HK-2 (cell line): ENCODE measurements at regions not wholly inside any gene's neighbourhood (a gene's known extent, or its start where the extent isn't known, plus 50 kb on each side); places are given as distances from the start of the nearest gene placed in this dataset.

Experiments
- DNase-seq: peaks from one replicate; pipeline ENCODE4 v3.0.0-alpha.2; 2018; ENCODE audit not compliant: unreplicated experiment

DNA sequence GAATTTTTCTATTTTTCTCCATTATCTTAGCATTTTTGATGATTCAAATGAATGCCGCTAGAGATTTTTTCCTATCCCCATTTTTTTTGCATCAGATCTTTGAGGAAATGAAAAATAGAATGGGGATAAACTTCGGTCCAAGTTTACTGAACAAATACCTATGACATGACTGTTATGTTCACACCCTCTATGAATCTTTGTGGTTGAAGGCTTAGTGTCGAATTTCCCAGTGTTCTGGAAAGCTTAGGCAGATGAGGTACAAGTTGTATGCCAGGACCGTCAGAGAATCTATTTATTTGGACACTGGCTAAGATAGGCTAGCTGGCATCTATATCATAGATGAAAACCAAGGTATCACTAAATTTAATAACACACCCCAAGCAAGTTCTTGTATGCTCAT lies 123.4 kb downstream of the SPCS3 start:
- no peak for DNase-seq

GRCh38 chr4:176443646-176444409 lies 124.1 kb downstream of the SPCS3 start:
- no peak for DNase-seq

- DNase-seq: no peak
Observed at GRCh38 chr4:176444741-176445140, 125.0 kb downstream of the SPCS3 start.

GRCh38 chr4:176448761-176449160 lies 129.0 kb downstream of the SPCS3 start:
- no peak for DNase-seq

GRCh38 chr4:176451443-176451842 lies 131.7 kb downstream of the SPCS3 start:
- no peak for DNase-seq

DNA sequence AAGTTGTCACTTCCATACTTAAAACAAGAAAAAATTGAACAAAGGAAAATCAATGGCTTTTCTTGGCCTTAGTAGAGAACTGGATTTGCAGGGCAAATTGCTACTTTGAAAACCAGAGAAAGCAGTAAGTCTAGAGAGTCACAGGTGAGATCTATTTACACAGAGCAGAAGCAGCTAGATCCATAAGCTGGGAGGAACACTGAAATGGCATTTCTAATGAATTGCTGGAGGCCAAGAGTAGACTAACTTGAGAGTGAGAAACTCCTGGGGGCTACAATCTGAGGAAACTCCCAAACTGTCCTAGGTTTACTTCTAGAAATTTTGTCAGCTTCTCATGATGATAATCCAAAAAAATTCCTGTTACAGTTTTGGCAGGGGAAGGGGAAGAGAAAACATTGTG lies 133.3 kb downstream of the SPCS3 start:
- DNase-seq: no peak

DNA sequence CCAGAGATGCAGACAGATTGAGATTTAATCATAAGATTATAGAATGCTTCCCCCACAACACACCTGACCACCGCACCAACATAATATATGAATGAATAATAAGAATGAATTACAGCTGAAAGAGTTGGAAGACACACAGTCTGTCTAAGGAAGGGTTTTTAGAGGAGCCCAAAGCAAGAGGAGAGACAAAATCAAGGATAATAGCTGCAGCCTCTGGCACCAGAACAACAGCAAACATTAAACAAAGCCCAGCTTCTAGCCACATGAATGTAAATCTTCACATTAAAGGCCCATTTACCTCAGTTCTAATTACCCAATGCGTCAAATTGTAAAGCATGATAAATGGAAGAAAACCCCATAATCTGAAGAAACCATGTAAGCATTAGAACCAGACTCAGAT lies 133.9 kb downstream of the SPCS3 start:
- DNase-seq: no peak

DNA sequence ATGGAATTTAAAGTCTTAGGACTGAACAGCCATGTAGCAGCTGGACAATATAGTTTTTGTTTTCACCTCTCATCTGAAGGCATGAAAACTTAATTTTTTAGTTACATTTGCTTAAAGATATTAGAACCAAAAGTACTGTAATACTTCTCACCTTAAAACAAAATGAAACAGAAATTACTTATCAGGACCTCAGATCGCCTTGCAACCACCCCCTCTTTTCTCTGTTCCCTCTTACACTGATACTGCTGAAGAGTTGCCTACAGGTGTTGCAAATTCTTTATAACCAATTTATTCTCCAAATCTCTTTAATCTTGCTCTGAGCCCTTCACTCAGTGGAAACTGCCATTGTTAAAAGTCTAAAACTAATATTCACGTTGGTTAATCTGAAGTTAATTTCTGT lies 145.0 kb downstream of the SPCS3 start:
- DNase-seq: no peak

- DNase-seq: no peak
Observed at GRCh38 chr4:176467001-176467400, 147.2 kb downstream of the SPCS3 start.

- no peak for DNase-seq
Observed at GRCh38 chr4:176469546-176469945, 149.8 kb downstream of the SPCS3 start.

GRCh38 chr4:176470671-176471070 lies 150.9 kb downstream of the SPCS3 start:
- DNase-seq: no peak

GRCh38 chr4:176475067-176475466 lies 155.3 kb downstream of the SPCS3 start:
- no peak for DNase-seq

DNA sequence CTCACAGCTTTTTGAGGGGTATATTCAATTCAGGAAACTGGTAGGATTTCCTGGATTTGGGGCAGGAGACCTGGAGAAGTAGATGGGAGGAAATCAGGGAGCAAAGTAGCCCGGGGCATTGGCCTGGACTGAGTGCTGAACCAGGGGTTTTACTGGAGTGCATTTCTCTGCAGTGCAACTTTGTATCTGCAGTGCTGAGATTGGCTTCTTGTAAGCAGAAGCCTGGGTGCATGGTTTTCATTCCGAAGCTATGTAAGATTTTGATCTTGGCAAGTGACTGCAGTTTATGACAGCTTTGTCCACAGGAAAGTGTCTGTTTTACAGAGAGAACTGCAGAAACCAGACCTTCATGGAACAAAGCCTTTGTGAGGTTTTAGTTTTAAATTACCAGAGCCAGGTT lies 158.3 kb downstream of the SPCS3 start:
- DNase-seq: no peak

DNA sequence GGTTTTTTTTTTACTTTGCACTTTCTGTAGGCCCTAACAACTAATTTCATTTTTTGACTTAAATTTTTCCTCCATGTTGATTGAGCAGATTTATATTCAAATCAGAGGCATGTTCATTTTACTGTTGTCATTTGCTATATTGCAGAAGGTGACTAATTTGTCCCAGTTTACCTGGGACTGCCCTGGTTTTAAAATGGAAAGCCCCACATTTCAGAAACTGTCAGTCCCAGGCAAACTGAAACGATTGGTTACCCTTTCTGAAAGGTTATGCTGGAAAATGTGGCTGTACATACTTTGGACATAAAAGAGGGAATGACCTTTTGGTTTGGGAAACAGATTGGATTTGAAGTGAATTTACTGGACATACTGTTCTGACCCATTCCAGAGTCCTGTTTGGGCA lies 160.0 kb downstream of the SPCS3 start:
- no peak for DNase-seq

GRCh38 chr4:176482972-176483371 lies 163.2 kb downstream of the SPCS3 start:
- no peak for DNase-seq

DNA sequence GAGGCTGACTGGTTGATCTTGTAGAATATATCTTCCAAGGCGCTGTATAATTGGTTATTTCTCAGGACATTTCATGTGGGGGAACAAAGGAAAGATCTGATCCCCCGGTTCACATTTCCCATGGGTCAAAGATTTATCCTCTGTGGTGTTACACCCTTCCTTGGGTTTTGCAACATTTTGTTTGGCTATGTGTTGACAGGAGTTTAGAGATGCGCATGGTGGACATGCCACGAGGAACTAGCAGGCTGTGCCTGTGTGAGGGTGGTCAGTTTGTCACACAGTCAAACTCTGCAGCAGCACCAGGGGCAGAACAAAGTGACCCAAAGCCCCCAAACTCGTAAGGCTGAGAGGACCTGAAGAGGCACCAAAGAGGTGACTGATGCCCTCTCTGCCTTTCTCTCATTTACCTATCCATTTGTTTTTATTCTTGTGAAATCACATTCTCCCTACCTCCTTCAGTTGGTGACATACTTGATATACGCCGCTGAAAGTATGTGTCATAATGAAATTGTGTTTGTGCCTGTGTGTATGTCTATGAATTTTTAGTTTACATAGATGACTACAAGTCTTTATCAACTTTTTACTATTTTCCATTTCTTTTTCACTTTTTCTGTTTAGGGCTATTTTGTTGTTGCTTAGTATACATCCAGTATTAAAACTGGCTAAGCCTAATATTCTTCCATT lies 164.7 kb downstream of the SPCS3 start:
- DNase-seq: no peak

DNA sequence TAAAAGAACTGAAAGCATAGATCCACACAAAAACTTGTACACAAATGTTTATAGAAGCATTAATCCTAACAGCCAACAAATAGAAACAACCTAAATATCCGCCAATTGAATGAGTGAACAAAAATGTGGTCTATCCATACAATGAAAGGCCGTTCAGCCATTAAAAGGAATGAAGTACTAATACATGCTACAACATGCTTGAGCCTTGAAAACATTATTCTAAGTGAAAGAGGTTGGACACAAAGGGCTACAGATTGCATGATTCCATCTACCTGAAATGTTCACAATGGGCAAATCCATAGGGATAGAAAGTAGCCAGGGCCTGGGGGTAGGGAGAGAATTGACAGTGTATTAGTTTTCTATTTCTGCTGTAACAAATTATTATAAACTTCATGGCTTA lies 169.2 kb downstream of the SPCS3 start:
- no peak for DNase-seq

- no peak for DNase-seq
Observed at GRCh38 chr4:176492646-176493302, 173.0 kb downstream of the SPCS3 start.

DNA sequence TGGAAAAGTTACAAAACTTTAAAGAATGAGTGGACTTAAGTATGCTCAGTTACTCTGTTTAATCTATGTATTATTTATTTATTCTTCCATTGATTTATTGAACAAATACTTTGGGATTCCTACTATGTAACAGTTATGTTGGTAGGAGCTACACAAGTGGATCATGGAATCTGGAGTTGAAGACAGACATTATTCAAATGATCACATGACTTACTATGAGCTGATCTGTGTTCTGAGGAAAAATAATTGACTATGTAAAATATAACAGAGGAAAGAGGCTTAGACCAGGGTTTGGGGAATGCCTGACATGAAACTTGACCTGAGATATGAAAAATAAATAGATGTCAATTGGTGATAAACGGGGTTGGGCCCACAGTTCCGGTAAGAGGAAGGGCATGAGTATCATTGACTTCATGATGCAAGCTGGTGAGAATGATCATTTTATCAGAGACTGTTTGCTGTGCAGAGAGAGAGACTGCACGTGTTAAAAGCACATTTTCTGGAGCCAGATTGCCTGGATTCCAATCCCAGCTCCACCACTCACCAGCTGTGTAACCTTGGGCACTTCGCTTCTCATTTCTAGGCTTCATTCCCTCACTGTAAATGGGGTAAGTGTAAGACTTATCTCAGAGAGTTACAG lies 179.0 kb downstream of the SPCS3 start:
- DNase-seq: no peak

DNA sequence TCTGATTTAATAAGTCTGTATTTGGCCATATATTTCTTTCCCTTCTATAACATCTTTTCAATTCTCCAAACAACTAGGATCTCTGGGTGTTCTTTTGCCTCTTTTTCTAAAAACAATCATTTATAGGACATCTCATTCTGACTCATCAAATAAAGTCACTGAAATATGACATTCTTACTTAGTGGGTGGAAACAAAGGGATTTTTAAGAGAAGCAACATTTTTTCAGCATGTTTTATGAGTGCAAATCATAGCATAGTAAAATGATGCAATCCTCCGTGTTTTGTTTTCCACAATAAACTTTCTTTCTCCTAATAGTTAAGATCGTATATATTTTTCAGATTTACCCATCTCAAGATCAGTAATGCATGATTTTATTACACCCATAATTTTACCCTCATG lies 179.8 kb downstream of the SPCS3 start:
- no peak for DNase-seq

GRCh38 chr4:176500894-176501293 lies 181.1 kb downstream of the SPCS3 start:
- no peak for DNase-seq

DNA sequence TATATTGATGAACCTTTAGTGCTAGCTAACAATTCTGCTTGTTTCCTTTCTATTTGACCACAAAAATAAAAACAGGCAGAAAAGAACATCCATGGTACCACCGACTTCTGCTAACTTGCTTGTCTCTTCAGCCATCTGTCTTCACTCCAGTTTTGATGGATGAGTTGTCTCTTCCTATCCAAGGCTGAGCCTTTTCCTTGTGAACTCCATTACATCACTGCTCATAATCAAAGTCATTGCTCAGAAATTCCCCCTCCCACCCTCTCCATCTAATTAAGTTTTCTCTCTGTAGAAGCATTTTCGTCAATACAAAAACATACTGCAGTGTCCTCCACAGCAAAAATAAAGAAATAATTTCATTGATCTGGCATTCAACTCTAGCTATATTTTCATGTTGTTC lies 184.4 kb downstream of the SPCS3 start:
- DNase-seq: no peak
